PC-9 (cell line): ENCODE measurements at regions not wholly inside any gene's neighbourhood (a gene's known extent, or its start where the extent isn't known, plus 50 kb on each side); places are given as distances from the start of the nearest gene placed in this dataset.

Experiments
- BruUV-seq: library from RNA; stranded (reverse); fragments of 400-500 nt; replicated peaks from 2 replicates; lab custom pipeline; 2021; lab: Mats Ljungman, UMichigan
- CTCF ChIA-PET: fragments of 300-600 bp; sonication (Branson Sonifier 250); formaldehyde crosslinking; loops from one replicate; lab custom pipeline; 2022; ENCODE audit warnings: antibody characterized with exemption; lab: Charles Lee
- POLR2A ChIA-PET: fragments of 300-600 bp; sonication (Branson Sonifier 250); formaldehyde crosslinking; loops from one replicate; lab custom pipeline; 2022; ENCODE audit warnings: antibody characterized with exemption; ENCODE audit not compliant: unreplicated experiment; lab: Charles Lee
- DNase-seq, 2 experiments: peaks; one replicate each; pipeline versions ENCODE4 v3.0.0 to v3.0.0-alpha.2; 2015 to 2022; ENCODE audit warnings: mixed read lengths in 1 of 2
- H2AFZ ChIP-seq: fragments of 200-600 bp; sonication (generic); 2 replicates; pipeline ENCODE4 v1.8.1; 2017; ENCODE audit warnings: antibody characterized with exemption
- H3F3A ChIP-seq: fragments of 200-600 bp; sonication (generic); 2 replicates; pipeline ENCODE4 v1.8.1; 2017; ENCODE audit warnings: antibody characterized with exemption, mild to moderate bottlenecking, low read depth; ENCODE audit not compliant: insufficient read depth
- H3K27ac ChIP-seq: fragments of 200-600 bp; sonication (generic); 2 replicates; pipeline ENCODE4 v1.6.1; 2016; ENCODE audit warnings: mixed run types
- H3K27me3 ChIP-seq: fragments of 200-600 bp; sonication (generic); 2 replicates; pipeline ENCODE4 v1.6.1; 2016; ENCODE audit warnings: low read depth, mixed run types; ENCODE audit not compliant: insufficient read depth
- H3K36me3 ChIP-seq: fragments of 200-600 bp; sonication (generic); 2 replicates; pipeline ENCODE4 v1.6.1; 2016; ENCODE audit warnings: low read depth, mixed run types
- H3K4me1 ChIP-seq: fragments of 200-600 bp; sonication (generic); replicated peaks from 2 replicates; pipeline ENCODE4 v1.6.1; 2016; ENCODE audit warnings: mixed run types; ENCODE audit not compliant: insufficient read depth
- H3K4me2 ChIP-seq: fragments of 200-600 bp; sonication (generic); 2 replicates; pipeline ENCODE4 v1.6.1; 2017; ENCODE audit warnings: mixed run types
- H3K4me3 ChIP-seq: fragments of 200-600 bp; sonication (generic); 2 replicates; pipeline ENCODE4 v1.6.1; 2016; ENCODE audit warnings: mixed run types
- H3K79me2 ChIP-seq: fragments of 200-600 bp; sonication (generic); 2 replicates; pipeline ENCODE4 v1.6.1; 2017; ENCODE audit warnings: low read depth, mixed run types
- H3K9me2 ChIP-seq: fragments of 200-600 bp; sonication (generic); 2 replicates; pipeline ENCODE4 v1.8.1; 2017; ENCODE audit warnings: mild to moderate bottlenecking; ENCODE audit not compliant: insufficient read depth
- H3K9me3 ChIP-seq: fragments of 200-600 bp; sonication (generic); 2 replicates; pipeline ENCODE4 v1.8.1; 2016; ENCODE audit warnings: low read depth; ENCODE audit not compliant: insufficient read depth
- H4K20me1 ChIP-seq: fragments of 200-600 bp; sonication (generic); 2 replicates; pipeline ENCODE4 v1.8.1; 2017; ENCODE audit not compliant: insufficient read depth
- EZH2 ChIP-seq: fragments of 200-600 bp; sonication (generic); IDR thresholded peaks from 2 replicates; pipeline ENCODE4 v1.8.0; 2017; ENCODE audit warnings: antibody characterized with exemption, low read depth
- intact Hi-C: fragments of 100-400 bp; cut with micrococcal nuclease; formaldehyde crosslinking; loops from one replicate; pipeline ENCODE4 v1.10.0; 2022; ENCODE audit not compliant: unreplicated experiment
- TF ChIP-seq, protein P1 (sequence below): fragments of 200-600 bp; sonication (generic); conservative IDR thresholded peaks from 2 replicates; pipeline ENCODE4 v1.6.1; 2017; ENCODE audit warnings: mixed run types, antibody characterized with exemption, mild to moderate bottlenecking, moderate library complexity

DNA sequence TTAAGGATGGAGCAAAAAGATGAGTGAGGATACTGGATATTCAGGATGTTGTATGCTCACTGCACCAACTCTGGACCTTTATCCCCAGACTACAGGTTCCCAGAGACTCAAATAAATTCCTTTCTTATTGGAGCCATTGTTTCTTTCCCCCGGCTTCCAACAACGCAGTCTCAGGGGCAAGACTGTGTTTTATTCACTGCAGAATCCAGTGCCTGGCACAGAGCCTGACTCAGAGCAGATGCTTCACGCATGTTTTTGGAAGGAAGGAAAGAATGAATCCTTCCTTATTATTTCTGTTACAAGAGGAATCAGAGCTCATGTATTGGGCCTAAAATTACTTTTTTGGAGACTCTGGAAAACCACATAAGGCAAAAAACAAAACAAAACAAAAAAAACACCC, 96.0 kb upstream of the VGLL4 start:
- TF ChIP-seq, protein P1, sequence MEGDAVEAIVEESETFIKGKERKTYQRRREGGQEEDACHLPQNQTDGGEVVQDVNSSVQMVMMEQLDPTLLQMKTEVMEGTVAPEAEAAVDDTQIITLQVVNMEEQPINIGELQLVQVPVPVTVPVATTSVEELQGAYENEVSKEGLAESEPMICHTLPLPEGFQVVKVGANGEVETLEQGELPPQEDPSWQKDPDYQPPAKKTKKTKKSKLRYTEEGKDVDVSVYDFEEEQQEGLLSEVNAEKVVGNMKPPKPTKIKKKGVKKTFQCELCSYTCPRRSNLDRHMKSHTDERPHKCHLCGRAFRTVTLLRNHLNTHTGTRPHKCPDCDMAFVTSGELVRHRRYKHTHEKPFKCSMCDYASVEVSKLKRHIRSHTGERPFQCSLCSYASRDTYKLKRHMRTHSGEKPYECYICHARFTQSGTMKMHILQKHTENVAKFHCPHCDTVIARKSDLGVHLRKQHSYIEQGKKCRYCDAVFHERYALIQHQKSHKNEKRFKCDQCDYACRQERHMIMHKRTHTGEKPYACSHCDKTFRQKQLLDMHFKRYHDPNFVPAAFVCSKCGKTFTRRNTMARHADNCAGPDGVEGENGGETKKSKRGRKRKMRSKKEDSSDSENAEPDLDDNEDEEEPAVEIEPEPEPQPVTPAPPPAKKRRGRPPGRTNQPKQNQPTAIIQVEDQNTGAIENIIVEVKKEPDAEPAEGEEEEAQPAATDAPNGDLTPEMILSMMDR, result no peak
- TF ChIP-seq EZH2, result no peak
- Histone ChIP-seq H3K4me1 (no peaks in the 10 kb centered on the region), H3K4me2 (no peak overlapping the region), H3K27me3 (no peaks in the 10 kb centered on the region), H3K27ac (no peak overlapping the region), H3K9me2 (no peaks in the 10 kb centered on the region), H3F3A (peaks cover 4% of the 10 kb centered on the region; the same call in 1 of the 2 replicates), H3K4me3 (no peak overlapping the region), H3K9me3 (no peaks in the 10 kb centered on the region), H3K79me2 (no peaks in the 10 kb centered on the region), H3K36me3 (no peaks in the 10 kb centered on the region), H2AFZ (no peak overlapping the region), H4K20me1 (no peaks in the 10 kb centered on the region; the same call in 1 of the 2 replicates)
- intact Hi-C loops, result no loop called here
- no TSS peak for BruUV-seq
- no peak for DNase-seq
- ChIA-PET CTCF (no interaction called here), POLR2A (no interaction called here)

DNA sequence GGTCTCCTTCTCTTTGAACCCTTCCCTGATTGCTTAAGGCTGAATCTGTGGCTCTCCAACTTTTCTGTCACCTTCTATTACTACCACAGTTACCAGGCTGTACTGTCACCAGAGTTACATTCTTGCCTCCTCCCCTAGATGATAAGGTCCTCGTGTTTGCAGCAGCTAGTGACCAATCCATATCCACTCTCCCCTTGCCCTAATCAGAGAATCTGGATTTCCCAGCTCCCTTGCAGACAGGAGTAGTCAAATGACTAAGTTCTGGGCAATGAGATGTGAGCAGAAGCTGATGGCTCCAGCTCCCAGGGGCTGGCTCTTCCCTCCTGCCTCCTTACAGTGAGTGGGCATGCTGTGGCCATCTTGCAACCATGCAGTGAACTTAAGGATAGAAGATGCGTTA, 95.4 kb upstream of the VGLL4 start:
- no peaks in the 10 kb centered on the region for H3K9me2 ChIP-seq
- no peaks in the 10 kb centered on the region for H3K79me2 ChIP-seq
- DNase-seq, result no peak
- BruUV-seq, result no TSS peak
- no peaks in the 10 kb centered on the region; the same call in 1 of the 2 replicates for H4K20me1 ChIP-seq
- H3K9me3 ChIP-seq, result no peaks in the 10 kb centered on the region
- no peaks in the 10 kb centered on the region for H3K36me3 ChIP-seq
- intact Hi-C loops, result no loop called here
- no peak overlapping the region for H3K4me3 ChIP-seq
- no peaks in the 10 kb centered on the region for H3K4me1 ChIP-seq
- H3K27me3 ChIP-seq, result no peaks in the 10 kb centered on the region
- H3F3A ChIP-seq, result peaks cover 8% of the 10 kb centered on the region
- TF ChIP-seq, protein P1, result no peak
- TF ChIP-seq EZH2, result no peak
- CTCF ChIA-PET, result no interaction called here
- H3K4me2 ChIP-seq, result no peak overlapping the region
- no peak overlapping the region for H2AFZ ChIP-seq
- POLR2A ChIA-PET, result no interaction called here
- no peak overlapping the region for H3K27ac ChIP-seq

DNA sequence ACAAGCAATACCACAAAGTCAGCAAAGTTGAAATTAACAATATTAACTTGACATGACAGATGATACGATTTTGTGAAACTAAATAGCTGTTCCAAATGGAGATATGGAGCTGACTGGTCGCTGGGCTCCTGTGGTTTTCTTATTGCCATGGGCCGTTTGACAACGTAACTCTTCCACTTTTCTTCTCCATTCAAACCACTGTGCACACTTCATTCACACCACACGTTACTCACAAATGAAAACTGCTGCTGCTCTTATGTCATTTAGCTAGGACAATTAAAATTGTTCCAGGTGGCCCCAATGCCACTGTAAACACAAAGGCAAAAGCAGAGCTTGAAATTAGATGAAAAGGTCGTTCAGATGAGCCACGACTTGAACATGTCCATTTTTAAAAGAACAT, 94.0 kb upstream of the VGLL4 start:
- Histone ChIP-seq H3K4me1 (no peaks in the 10 kb centered on the region), H3K4me2 (no peak overlapping the region)
- no TSS peak for BruUV-seq

More for the DNA sequence above, 94.0 kb upstream of the VGLL4 start:
- Histone ChIP-seq H2AFZ (no peak overlapping the region), H3K79me2 (no peaks in the 10 kb centered on the region), H3K4me3 (no peak overlapping the region), H4K20me1 (no peaks in the 10 kb centered on the region; the same call in 1 of the 2 replicates), H3K9me3 (no peaks in the 10 kb centered on the region), H3K27ac (no peak overlapping the region), H3F3A (peaks cover 8% of the 10 kb centered on the region), H3K36me3 (no peaks in the 10 kb centered on the region), H3K27me3 (no peaks in the 10 kb centered on the region), H3K9me2 (no peaks in the 10 kb centered on the region)
- CTCF ChIA-PET, result interaction anchor here (0.6 kb wide), 1 partner anchor 224 kb away, joined by 3 read pairs; no protein-coding TSS in a partner anchor
- POLR2A ChIA-PET, result no interaction called here
- TF ChIP-seq, protein P1, result no peak
- no peak for TF ChIP-seq EZH2
- DNase-seq, result no peak
- intact Hi-C loops, result no loop called here
